ENCODE measurements at regions not wholly inside any gene's neighbourhood (a gene's known extent, or its start where the extent isn't known, plus 50 kb on each side); places are given as distances from the start of the nearest gene placed in this dataset.

GRCh38 chr7:53458636-53459035 is 423.2 kb downstream of the POM121L12 start:
- TF ChIP-seq, protein P1, sequence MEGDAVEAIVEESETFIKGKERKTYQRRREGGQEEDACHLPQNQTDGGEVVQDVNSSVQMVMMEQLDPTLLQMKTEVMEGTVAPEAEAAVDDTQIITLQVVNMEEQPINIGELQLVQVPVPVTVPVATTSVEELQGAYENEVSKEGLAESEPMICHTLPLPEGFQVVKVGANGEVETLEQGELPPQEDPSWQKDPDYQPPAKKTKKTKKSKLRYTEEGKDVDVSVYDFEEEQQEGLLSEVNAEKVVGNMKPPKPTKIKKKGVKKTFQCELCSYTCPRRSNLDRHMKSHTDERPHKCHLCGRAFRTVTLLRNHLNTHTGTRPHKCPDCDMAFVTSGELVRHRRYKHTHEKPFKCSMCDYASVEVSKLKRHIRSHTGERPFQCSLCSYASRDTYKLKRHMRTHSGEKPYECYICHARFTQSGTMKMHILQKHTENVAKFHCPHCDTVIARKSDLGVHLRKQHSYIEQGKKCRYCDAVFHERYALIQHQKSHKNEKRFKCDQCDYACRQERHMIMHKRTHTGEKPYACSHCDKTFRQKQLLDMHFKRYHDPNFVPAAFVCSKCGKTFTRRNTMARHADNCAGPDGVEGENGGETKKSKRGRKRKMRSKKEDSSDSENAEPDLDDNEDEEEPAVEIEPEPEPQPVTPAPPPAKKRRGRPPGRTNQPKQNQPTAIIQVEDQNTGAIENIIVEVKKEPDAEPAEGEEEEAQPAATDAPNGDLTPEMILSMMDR (IDR thresholded peaks at IDR 0.05) = no peak
- TF ChIP-seq POLR2A (IDR thresholded peaks at IDR 0.05) = no peak
- TF ChIP-seq EP300 (IDR thresholded peaks at IDR 0.05) = no peak

All from gastroesophageal sphincter (tissue), 3 donors.